ENCODE measurements at regions not wholly inside any gene's neighbourhood (a gene's known extent, or its start where the extent isn't known, plus 50 kb on each side); places are given as distances from the start of the nearest gene placed in this dataset.
A peak's percentile ranks its signal among the peaks of the same experiment; 100 is the strongest.

DNA sequence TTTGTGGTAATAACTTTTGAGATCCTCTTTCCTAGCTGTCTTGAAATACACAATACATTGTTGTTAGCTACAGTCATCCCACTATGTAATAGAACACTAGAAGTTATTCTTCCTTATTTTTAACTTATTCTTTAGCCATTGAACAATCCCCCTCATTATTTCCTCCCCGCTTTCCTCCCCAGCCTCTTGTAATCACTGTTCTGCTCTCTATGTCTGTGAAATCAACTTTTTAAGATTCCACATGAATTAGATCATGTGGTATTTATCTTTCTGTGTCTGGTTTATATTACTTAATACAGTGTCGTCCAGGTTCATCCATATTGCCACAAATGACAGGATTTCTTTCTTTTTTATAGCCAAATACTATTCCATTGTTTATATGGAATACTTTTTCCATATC, 72.9 kb downstream of the SLC10A2 start:
- Histone ChIP-seq H3K4me3 (no peak overlapping the region), H3K36me3 (no peaks in the 10 kb centered on the region), H3K27ac (no peak overlapping the region), H3K9me3 (no peaks in the 10 kb centered on the region), H3K27me3 (no peaks in the 10 kb centered on the region), H3K4me1 (no peaks in the 10 kb centered on the region)
- DNase-seq (ENCODE audit: low spot score in 2 of 2), result no peak
- TF ChIP-seq, protein P1, sequence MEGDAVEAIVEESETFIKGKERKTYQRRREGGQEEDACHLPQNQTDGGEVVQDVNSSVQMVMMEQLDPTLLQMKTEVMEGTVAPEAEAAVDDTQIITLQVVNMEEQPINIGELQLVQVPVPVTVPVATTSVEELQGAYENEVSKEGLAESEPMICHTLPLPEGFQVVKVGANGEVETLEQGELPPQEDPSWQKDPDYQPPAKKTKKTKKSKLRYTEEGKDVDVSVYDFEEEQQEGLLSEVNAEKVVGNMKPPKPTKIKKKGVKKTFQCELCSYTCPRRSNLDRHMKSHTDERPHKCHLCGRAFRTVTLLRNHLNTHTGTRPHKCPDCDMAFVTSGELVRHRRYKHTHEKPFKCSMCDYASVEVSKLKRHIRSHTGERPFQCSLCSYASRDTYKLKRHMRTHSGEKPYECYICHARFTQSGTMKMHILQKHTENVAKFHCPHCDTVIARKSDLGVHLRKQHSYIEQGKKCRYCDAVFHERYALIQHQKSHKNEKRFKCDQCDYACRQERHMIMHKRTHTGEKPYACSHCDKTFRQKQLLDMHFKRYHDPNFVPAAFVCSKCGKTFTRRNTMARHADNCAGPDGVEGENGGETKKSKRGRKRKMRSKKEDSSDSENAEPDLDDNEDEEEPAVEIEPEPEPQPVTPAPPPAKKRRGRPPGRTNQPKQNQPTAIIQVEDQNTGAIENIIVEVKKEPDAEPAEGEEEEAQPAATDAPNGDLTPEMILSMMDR (IDR thresholded peaks at IDR 0.05), result no peak
- no peak for TF ChIP-seq POLR2A (IDR thresholded peaks at IDR 0.05)
- TF ChIP-seq POLR2AphosphoS5 (IDR thresholded peaks at IDR 0.05), result no peak
- no peak for TF ChIP-seq EP300 (IDR thresholded peaks at IDR 0.05)
- 65% methylated on average over 2 of the region's 2 CpGs for WGBS

DNA sequence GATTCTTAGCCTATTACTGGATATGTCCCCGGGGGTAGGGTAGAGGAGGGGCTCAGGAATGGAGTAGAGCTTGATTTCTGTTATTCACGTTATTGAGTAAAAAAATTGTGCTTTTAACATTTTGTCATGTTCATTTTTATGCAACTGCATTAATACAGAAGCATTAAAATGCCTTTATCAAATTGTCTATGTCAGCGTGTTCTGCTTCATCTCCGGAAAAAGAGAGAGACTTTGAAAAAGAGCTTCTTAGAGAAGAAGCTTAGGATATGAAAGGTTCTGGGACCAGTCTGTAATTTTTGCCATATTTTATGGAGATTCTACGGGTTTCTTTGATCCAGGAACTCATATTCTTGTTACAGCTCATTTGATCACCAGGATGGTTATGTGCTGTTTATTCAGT, 82.0 kb downstream of the SLC10A2 start:
- no peak overlapping the region for H3K4me3 ChIP-seq
- DNase-seq (ENCODE audit: low spot score in 2 of 2), result no peak
- no peaks in the 10 kb centered on the region for H3K36me3 ChIP-seq
- no peak for TF ChIP-seq POLR2AphosphoS5 (IDR thresholded peaks at IDR 0.05)
- no peak for TF ChIP-seq POLR2A (IDR thresholded peaks at IDR 0.05)
- TF ChIP-seq, protein P1 (IDR thresholded peaks at IDR 0.05), result no peak
- TF ChIP-seq EP300 (IDR thresholded peaks at IDR 0.05), result no peak
- WGBS, result 40% methylated on average over 5 of the region's 5 CpGs
- peaks cover 6% of the 10 kb centered on the region for H3K9me3 ChIP-seq
- H3K27me3 ChIP-seq, result no peaks in the 10 kb centered on the region
- H3K27ac ChIP-seq, result no peak overlapping the region
- no peaks in the 10 kb centered on the region for H3K4me1 ChIP-seq

DNA sequence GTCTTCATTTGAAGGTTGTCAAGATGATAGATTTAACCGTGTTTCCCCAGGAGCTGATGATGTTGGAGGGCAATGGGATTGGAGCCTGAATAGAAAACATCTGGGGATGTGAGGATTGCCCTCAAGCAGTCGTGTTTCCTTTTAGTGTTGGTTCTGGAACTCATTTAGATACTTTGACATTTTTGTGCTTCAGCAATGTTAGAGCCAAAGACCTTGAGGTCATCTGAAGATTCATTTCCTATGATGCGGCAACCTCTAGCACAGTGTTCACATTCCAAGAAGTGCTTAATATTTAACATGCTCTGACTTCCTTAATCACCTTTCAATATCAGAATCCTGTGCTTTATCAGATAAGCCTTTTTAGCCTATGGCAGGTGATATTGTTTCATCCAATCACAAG, 82.7 kb downstream of the SLC10A2 start:
- WGBS, result 2% methylated on average over 3 of the region's 3 CpGs
- H3K4me3 ChIP-seq, result no peak overlapping the region
- no peak for DNase-seq (ENCODE audit: low spot score in 2 of 2)
- H3K4me1 ChIP-seq, result no peaks in the 10 kb centered on the region
- no peaks in the 10 kb centered on the region for H3K27me3 ChIP-seq
- TF ChIP-seq, protein P1 (IDR thresholded peaks at IDR 0.05), result no peak
- TF ChIP-seq POLR2AphosphoS5 (IDR thresholded peaks at IDR 0.05), result no peak
- no peak for TF ChIP-seq EP300 (IDR thresholded peaks at IDR 0.05)
- no peak for TF ChIP-seq POLR2A (IDR thresholded peaks at IDR 0.05)
- H3K36me3 ChIP-seq, result no peaks in the 10 kb centered on the region
- H3K27ac ChIP-seq, result no peak overlapping the region
- peaks cover 6% of the 10 kb centered on the region for H3K9me3 ChIP-seq

DNA sequence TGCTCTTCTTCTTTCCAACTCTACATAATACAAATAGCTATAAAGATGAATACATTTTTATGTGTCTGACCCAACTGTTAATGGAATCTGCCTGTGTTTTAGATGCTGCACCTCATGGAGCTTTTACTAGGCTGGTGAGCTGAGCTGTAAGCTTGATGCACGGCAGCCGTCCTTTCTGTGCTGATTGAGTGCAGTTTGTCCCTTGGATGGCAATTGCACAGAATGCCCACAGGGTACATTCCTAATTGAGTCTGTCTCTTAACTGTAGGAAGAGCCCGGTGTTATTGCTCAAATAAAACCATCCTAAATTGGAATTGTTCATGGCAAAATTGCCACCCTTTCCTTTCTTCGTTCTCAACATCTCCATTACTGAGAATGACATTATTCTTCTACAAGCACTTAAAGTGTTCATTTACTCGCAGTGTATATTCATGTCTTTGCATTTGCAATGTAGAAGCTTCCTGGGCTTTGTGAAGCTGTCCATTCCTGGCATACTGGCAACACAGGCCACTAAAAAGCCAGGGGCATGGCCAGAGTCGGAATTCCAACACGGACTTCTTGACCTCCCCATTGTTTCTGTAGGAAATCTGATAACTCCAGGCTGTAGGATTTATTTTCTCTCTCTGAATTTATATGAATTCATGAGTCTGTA, 85.8 kb downstream of the SLC10A2 start:
- Histone ChIP-seq H3K4me1 (no peaks in the 10 kb centered on the region), H3K36me3 (no peaks in the 10 kb centered on the region), H3K27me3 (no peaks in the 10 kb centered on the region), H3K9me3 (no peaks in the 10 kb centered on the region), H3K27ac (no peak overlapping the region), H3K4me3 (no peak overlapping the region)
- DNase-seq (ENCODE audit: low spot score in 2 of 2), result no peak
- WGBS, result 71% methylated on average over 7 of the region's 7 CpGs
- no peak for TF ChIP-seq EP300 (IDR thresholded peaks at IDR 0.05)

DNA sequence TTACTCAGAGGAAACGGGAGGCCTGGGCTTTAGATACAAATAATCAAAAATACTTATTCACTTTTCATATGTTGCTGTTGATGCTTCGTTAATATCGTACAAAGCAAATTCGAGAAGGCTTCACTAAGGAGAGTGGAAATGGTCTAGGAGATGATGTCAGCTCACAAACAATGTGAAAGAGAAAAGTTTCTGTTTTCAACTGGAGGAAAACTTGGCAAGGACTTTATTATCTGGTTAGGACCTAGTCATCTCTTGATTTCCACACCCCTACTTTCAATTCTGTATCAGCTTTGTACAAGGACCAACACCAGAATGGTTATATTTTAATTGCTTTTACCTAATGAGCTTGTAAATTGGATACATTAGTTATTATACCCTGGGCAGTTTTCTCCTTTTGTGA, 88.0 kb downstream of the SLC10A2 start:
- no peaks in the 10 kb centered on the region for H3K27me3 ChIP-seq
- H3K4me1 ChIP-seq, result no peaks in the 10 kb centered on the region
- no peak for DNase-seq (ENCODE audit: low spot score in 2 of 2)
- 73% methylated on average over 4 of the region's 4 CpGs for WGBS
- no peak overlapping the region for H3K27ac ChIP-seq
- H3K4me3 ChIP-seq, result peak overlapping the region; percentile 4
- no peaks in the 10 kb centered on the region for H3K9me3 ChIP-seq
- H3K36me3 ChIP-seq, result no peaks in the 10 kb centered on the region
- TF ChIP-seq, protein P1 (IDR thresholded peaks at IDR 0.05), result no peak
- no peak for TF ChIP-seq EP300 (IDR thresholded peaks at IDR 0.05)
- TF ChIP-seq POLR2AphosphoS5 (IDR thresholded peaks at IDR 0.05), result no peak
- TF ChIP-seq POLR2A (IDR thresholded peaks at IDR 0.05), result no peak

DNA sequence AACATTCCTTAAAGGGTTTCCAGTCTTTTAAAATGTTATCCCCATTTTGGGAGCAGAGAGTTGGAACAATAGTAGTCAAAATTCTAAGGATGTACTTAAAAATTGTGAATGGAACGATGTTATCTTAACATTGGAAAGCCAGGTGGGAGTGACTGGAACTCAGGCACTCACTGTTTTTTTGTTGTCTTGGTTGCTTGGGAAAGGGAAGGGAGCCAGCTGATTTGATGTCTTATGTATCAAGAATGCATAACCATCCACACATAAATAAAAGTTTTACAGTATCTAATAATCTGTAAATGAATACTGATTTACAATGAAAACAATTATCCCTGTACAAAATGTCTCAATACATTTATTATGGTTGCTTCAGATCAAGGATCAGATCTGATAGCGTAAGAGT, 88.7 kb downstream of the SLC10A2 start:
- H3K27me3 ChIP-seq, result no peaks in the 10 kb centered on the region
- DNase-seq (ENCODE audit: low spot score in 2 of 2), result no peak
- no peaks in the 10 kb centered on the region for H3K9me3 ChIP-seq
- no peak overlapping the region for H3K27ac ChIP-seq
- WGBS, result 61% methylated on average over 2 of the region's 2 CpGs
- H3K4me1 ChIP-seq, result no peaks in the 10 kb centered on the region
- H3K36me3 ChIP-seq, result no peaks in the 10 kb centered on the region
- H3K4me3 ChIP-seq, result no peak overlapping the region
- TF ChIP-seq POLR2A (IDR thresholded peaks at IDR 0.05) (no peak), EP300 (IDR thresholded peaks at IDR 0.05) (no peak), POLR2AphosphoS5 (IDR thresholded peaks at IDR 0.05) (no peak)
- TF ChIP-seq, protein P1 (IDR thresholded peaks at IDR 0.05), result no peak

Measured in suprapubic skin (tissue), 4 donors.